GM20000 (cell line): ENCODE measurements at regions not wholly inside any gene's neighbourhood (a gene's known extent, or its start where the extent isn't known, plus 50 kb on each side); places are given as distances from the start of the nearest gene placed in this dataset.

Experiments used
- DNase-seq: peaks from one replicate; pipeline ENCODE4 v3.0.0; 2012; ENCODE audit warnings: low spot score
- TF ChIP-seq, protein P1 (sequence below): IDR thresholded peaks from 2 replicates; pipeline ENCODE4 v1.5.1; 2012; ENCODE audit warnings: mild to moderate bottlenecking, control low read depth; ENCODE audit errors: extremely low read depth, missing control alignments

DNA sequence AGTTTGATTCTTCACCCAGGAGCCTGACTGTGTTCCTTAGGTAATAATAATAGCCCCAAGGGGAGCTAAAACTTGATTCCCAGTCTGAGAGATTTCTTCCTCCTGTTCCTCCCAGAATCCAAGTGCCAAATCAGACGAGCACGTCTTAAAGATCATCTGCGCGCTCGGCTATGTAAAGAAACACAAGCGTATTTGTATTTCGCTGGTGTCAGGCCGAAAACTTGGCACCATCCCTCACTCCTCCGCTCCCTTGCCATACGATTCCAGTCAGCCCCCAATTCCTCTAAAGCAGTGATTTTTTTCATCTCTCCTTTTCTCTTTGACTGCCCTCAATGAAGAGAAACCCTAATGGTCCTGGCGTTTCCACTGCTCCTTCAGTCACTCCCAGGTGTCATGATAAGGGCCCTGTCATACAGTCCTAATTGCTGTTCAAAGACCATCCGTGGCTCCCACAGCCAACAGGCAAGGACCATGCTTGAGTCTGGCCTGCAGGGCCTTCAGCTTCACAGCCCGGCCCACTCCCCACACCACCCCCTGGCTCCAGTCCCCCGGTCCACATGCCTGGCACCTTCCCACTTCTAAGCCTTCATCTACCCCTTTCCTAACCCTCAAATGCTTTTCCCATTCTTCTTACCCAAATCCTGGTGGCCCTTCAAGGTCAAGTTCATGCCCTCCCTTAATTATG lies 130.8 kb upstream of the ID2 start:
- no peak for DNase-seq
- TF ChIP-seq, protein P1, sequence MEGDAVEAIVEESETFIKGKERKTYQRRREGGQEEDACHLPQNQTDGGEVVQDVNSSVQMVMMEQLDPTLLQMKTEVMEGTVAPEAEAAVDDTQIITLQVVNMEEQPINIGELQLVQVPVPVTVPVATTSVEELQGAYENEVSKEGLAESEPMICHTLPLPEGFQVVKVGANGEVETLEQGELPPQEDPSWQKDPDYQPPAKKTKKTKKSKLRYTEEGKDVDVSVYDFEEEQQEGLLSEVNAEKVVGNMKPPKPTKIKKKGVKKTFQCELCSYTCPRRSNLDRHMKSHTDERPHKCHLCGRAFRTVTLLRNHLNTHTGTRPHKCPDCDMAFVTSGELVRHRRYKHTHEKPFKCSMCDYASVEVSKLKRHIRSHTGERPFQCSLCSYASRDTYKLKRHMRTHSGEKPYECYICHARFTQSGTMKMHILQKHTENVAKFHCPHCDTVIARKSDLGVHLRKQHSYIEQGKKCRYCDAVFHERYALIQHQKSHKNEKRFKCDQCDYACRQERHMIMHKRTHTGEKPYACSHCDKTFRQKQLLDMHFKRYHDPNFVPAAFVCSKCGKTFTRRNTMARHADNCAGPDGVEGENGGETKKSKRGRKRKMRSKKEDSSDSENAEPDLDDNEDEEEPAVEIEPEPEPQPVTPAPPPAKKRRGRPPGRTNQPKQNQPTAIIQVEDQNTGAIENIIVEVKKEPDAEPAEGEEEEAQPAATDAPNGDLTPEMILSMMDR = no peak

DNA sequence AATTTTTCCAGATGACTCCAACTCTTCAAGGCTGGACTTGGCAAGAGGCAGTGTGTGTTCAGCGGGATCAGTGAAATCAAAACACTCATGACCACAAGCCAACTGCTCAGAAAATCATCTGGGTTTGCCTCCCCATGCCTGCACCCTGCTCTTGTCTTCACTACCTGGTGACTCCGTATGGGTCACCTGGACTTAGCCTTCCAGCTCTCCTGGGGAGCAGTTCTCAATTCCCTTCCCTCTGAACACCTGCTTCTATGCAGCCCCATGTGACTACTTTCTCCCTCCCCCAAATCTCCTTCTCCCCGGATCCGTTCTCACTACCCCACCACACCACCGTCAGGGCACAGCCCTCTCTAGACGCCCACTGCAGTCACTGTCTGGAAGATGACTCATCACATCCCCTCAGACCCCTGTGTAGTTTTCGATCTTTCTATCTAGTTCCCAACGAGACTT lies 130.2 kb upstream of the ID2 start:
- DNase-seq = peak; percentile 55
- TF ChIP-seq, protein P1 = no peak

DNA sequence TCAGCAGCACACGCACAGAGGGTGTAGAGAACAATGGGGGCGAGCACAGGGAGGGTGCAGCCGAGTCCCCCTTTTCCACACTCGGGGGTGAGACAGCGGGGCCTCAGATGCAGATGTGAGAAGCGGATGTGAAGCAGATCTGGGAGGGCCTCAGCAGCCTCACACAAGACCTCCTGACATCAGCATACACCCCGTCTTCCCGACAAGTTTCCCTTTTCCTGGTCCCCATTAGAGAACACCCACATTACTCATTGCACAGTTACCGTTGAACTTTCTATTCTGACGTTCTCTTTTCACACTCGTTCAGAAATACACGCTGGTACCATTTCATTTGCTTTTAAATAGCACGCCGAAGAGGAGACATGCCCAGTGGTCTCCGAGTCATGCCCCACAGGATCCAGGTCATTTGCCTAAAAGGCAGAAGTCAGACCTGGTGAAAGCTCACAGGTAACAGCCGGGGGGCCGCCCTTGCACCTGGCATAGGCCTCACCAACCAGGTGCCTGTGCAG lies 129.5 kb upstream of the ID2 start:
- TF ChIP-seq, protein P1 = no peak
- DNase-seq = peak; percentile 48

DNA sequence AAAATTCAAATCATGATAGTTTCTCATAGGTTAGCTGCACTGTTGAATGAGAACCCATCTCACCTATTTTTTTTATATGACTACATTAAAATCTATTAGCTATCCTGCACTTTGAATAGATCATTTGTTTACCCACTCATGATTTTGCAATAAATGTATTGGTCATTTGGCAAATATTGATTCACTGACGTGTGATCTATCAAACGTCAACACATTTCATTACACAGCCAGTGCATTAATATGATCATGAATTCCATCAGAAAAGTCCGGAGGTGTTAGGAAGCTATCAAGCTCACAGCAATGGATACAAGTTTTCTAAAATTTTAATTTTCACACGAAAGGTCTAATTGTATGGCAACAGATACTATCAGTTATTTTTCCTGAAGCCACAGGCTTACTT lies 128.2 kb upstream of the ID2 start:
- TF ChIP-seq, protein P1 = no peak
- DNase-seq = no peak

DNA sequence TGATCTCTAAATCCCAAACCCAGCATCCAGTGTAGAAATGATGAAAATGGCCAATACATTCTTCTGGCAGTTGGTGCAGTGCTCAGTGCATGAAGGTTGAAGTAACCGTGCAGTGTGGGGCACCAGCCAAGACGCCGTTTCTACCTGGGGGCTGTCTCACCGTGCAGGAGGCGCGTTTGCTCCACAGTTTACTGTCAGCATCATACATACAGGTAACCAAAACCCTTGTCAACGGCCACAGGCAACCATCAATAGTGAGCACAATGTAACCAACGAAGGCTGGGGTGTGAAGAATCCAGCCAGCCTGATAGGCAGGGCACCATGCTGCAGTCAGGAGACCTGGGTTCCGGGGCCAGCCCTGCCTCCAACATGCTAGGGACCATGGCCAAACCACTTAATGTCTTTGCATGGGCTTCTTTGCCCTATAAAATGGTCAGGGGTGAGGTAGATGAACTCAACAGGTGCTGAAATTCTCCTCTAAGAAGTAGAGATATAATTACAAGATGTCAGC lies 127.5 kb upstream of the ID2 start:
- TF ChIP-seq, protein P1 = no peak
- DNase-seq = no peak

DNA sequence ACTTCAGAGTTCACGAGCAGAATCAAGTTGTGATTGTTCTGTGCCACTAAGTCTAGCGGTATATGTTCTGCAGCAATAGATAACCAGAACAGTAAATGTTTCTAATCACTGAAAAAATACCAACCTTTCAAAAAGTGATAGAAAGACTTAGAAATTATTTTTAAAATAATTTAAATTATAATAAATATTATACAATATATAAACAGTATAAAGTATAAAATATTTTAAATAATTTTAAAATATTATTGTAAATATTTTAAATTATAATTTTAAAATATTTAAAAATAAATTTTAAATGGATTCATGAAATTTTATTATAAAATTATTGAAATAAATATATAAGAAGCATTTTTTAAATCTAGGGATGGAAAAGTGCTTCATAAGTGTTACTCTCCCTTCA lies 126.3 kb upstream of the ID2 start:
- TF ChIP-seq, protein P1 = no peak
- DNase-seq = no peak

DNA sequence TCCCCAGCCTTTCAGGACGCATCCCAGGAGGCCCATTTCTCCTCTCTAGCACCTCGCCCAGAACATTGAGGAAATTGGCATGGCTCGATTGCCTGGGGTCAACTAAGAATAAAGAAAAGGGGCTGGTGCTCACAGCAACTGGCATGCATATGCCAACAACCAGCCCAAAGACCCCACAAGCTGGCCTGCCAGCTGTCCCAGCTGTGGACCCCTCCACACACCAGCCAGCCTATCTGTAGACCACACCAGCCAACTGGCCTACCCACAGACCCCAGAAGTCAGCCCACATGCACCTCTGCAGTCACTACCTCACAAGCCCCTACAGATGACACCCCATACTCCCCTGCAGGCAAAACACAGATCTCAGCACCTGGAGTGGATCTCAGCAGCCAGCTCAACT lies 123.8 kb upstream of the ID2 start:
- no peak for DNase-seq
- TF ChIP-seq, protein P1 = no peak
